Right cardiac atrium (tissue), 5 donors: ENCODE measurements at regions not wholly inside any gene's neighbourhood (a gene's known extent, or its start where the extent isn't known, plus 50 kb on each side); places are given as distances from the start of the nearest gene placed in this dataset.
A peak's percentile ranks its signal among the peaks of the same experiment; 100 is the strongest.

Experiments used
- ATAC-seq, 2 donors: fragments of 200-7000 bp; cut with Tn5 transposase; one replicate each; pipeline versions ENCODE4 v1.8.0 to v1.9.1; 2020; ENCODE audit warnings: moderate library complexity in 2 of 2, mild to moderate bottlenecking in 1 of 2
- DNase-seq, 3 donors: peaks; one replicate each; pipeline ENCODE4 v3.0.0-alpha.2; 2020
- H3K27ac ChIP-seq: one replicate; pipeline ENCODE4 v1.5.1; 2013; ENCODE audit warnings: mild to moderate bottlenecking, low read length, control low read depth, moderate library complexity
- H3K27me3 ChIP-seq: one replicate; pipeline ENCODE4 v1.6.1; 2013; ENCODE audit not compliant: control insufficient read depth, insufficient read depth
- H3K4me1 ChIP-seq: one replicate; pipeline ENCODE4 v1.6.1; 2013; ENCODE audit warnings: low read length; ENCODE audit not compliant: control insufficient read depth, insufficient read depth
- H3K4me3 ChIP-seq: one replicate; pipeline ENCODE4 v1.5.1; 2013; ENCODE audit warnings: low read length, control low read depth
- H3K9me3 ChIP-seq: one replicate; pipeline ENCODE4 v1.6.1; 2013; ENCODE audit warnings: low read length; ENCODE audit not compliant: control insufficient read depth
- WGBS: extraction: QIAGEN DNeasy Blood & Tissue Kit; methylation state at CpG from one replicate; pipeline ENCODE4 v1.1.7; 2013; 5-methylcytosine and 5-hydroxymethylcytosine counted together
- intact Hi-C, 4 donors: fragments of 100-400 bp; cut with DNase I; formaldehyde crosslinking; loops; one replicate each; pipeline versions ENCODE4 v1.11.0 to v1.14.0; 2022 to 2023
- donor health status: healthy with polysubstance abuse.
- donor health status: DM: no; HTN: yes; CAD: no.
- donor health status: DM: no; HTN: no; CAD: no.
- donor health status: DM: no; HTN: yes; CAD: no; lungs with severe emphysema.
- donor health status: DM: yes; HTN: yes; CAD: no.

- no peak overlapping the region for H3K4me3 ChIP-seq
- peaks cover 2% of the 10 kb centered on the region for H3K4me1 ChIP-seq
- H3K9me3 ChIP-seq = no peaks in the 10 kb centered on the region
- no peak overlapping the region for H3K27ac ChIP-seq
- intact Hi-C loops = no loop called here
- DNase-seq = no peak
- 53% methylated on average over 10 of the region's 10 CpGs for WGBS
- H3K27me3 ChIP-seq = no peaks in the 10 kb centered on the region
- ATAC-seq = peak in 1 of 2 donors; percentile 44
These were observed 289.4 kb downstream of the FOXO1 start for GRCh38 chr13:40376867-40377535.

GRCh38 chr13:40377783-40378182 lies 288.7 kb downstream of the FOXO1 start:
- Histone ChIP-seq H3K4me1 (peaks cover 2% of the 10 kb centered on the region), H3K9me3 (no peaks in the 10 kb centered on the region), H3K27ac (peak overlapping the region; percentile 25), H3K4me3 (no peak overlapping the region), H3K27me3 (no peaks in the 10 kb centered on the region)
- intact Hi-C loops = no loop called here
- 82% methylated on average over 8 of the region's 8 CpGs for WGBS
- peak in 1 of 2 donors; percentile 37 for ATAC-seq
- no peak for DNase-seq

- DNase-seq (no peak), ATAC-seq (no peak)
- Histone ChIP-seq H3K27ac (no peak overlapping the region), H3K9me3 (no peaks in the 10 kb centered on the region), H3K27me3 (no peaks in the 10 kb centered on the region), H3K4me1 (peaks cover 4% of the 10 kb centered on the region), H3K4me3 (no peak overlapping the region)
- 60% methylated on average over 3 of the region's 3 CpGs for WGBS
- intact Hi-C loops = no loop called here
These were observed 287.2 kb downstream of the FOXO1 start for GRCh38 chr13:40379196-40379595.

GRCh38 chr13:40379794-40380578 lies 286.5 kb downstream of the FOXO1 start:
- no peak for ATAC-seq
- H3K4me1 ChIP-seq = peaks cover 4% of the 10 kb centered on the region
- H3K27ac ChIP-seq = peak overlapping the region; percentile 24
- no peaks in the 10 kb centered on the region for H3K27me3 ChIP-seq
- DNase-seq = no peak
- no peaks in the 10 kb centered on the region for H3K9me3 ChIP-seq
- no peak overlapping the region for H3K4me3 ChIP-seq
- intact Hi-C loops = no loop called here
- WGBS = 64% methylated on average over 10 of the region's 10 CpGs

GRCh38 chr13:40381935-40382764 lies 284.3 kb downstream of the FOXO1 start:
- intact Hi-C loops = no loop called here
- DNase-seq = peak; percentile 57 to 69 (median 66)
- WGBS = 92% methylated on average over 27 of the region's 27 CpGs

GRCh38 chr13:40383132-40383531 lies 283.3 kb downstream of the FOXO1 start:
- Histone ChIP-seq H3K4me1 (peaks cover 2% of the 10 kb centered on the region), H3K4me3 (no peak overlapping the region), H3K27me3 (no peaks in the 10 kb centered on the region), H3K27ac (no peak overlapping the region), H3K9me3 (no peaks in the 10 kb centered on the region)
- ATAC-seq = peak; percentile 25 to 35
- intact Hi-C loops = no loop called here
- 50% methylated on average over 7 of the region's 7 CpGs for WGBS
- peak in 1 of 3 donors; percentile 55 for DNase-seq

More at GRCh38 chr13:40381935-40382764, 284.3 kb downstream of the FOXO1 start:
- Histone ChIP-seq H3K4me1 (peaks cover 2% of the 10 kb centered on the region), H3K9me3 (no peaks in the 10 kb centered on the region), H3K27me3 (no peaks in the 10 kb centered on the region), H3K27ac (no peak overlapping the region), H3K4me3 (no peak overlapping the region)
- peak; percentile 52 to 53 for ATAC-seq

GRCh38 chr13:40383885-40384284 lies 282.6 kb downstream of the FOXO1 start:
- no peak for DNase-seq
- H3K9me3 ChIP-seq = no peaks in the 10 kb centered on the region
- peaks cover 2% of the 10 kb centered on the region for H3K4me1 ChIP-seq
- H3K27ac ChIP-seq = no peak overlapping the region
- no peaks in the 10 kb centered on the region for H3K27me3 ChIP-seq
- 92% methylated on average over 4 of the region's 4 CpGs for WGBS
- H3K4me3 ChIP-seq = no peak overlapping the region
- no peak for ATAC-seq
- intact Hi-C loops = no loop called here

- Histone ChIP-seq H3K27ac (no peak overlapping the region), H3K9me3 (no peaks in the 10 kb centered on the region), H3K4me1 (peaks cover 2% of the 10 kb centered on the region), H3K27me3 (no peaks in the 10 kb centered on the region), H3K4me3 (no peak overlapping the region)
- intact Hi-C loops = no loop called here
- DNase-seq = no peak
- ATAC-seq = no peak
- 82% methylated on average over 6 of the region's 6 CpGs for WGBS
These were observed 281.2 kb downstream of the FOXO1 start for GRCh38 chr13:40384976-40385857.

- Histone ChIP-seq H3K4me1 (peaks cover 2% of the 10 kb centered on the region), H3K4me3 (no peak overlapping the region), H3K27me3 (no peaks in the 10 kb centered on the region), H3K27ac (no peak overlapping the region), H3K9me3 (no peaks in the 10 kb centered on the region)
- ATAC-seq = no peak
- no peak for DNase-seq
- WGBS = 96% methylated on average over 4 of the region's 4 CpGs
- intact Hi-C loops = no loop called here
These were observed 280.6 kb downstream of the FOXO1 start for GRCh38 chr13:40385858-40386180.

- Histone ChIP-seq H3K4me1 (peaks cover 2% of the 10 kb centered on the region), H3K27me3 (no peaks in the 10 kb centered on the region), H3K27ac (no peak overlapping the region), H3K9me3 (no peaks in the 10 kb centered on the region), H3K4me3 (no peak overlapping the region)
- DNase-seq = no peak
- ATAC-seq = no peak
- 91% methylated on average over 4 of the region's 4 CpGs for WGBS
- intact Hi-C loops = no loop called here
These were observed 279.9 kb downstream of the FOXO1 start for GRCh38 chr13:40386586-40386985.
